A673 (cell line): ENCODE measurements at regions not wholly inside any gene's neighbourhood (a gene's known extent, or its start where the extent isn't known, plus 50 kb on each side); places are given as distances from the start of the nearest gene placed in this dataset.

ENCODE experiments used
- BruUV-seq: library from RNA; stranded (reverse); fragments of 400-500 nt; replicated peaks from 2 replicates; lab custom pipeline; 2021; lab: Mats Ljungman, UMichigan
- CTCF ChIA-PET: fragments of 300-600 bp; sonication (Branson Sonifier 250); formaldehyde crosslinking; loops from one replicate; lab custom pipeline; 2022; ENCODE audit warnings: antibody characterized with exemption; lab: Charles Lee
- POLR2A ChIA-PET: fragments of 300-600 bp; sonication (Branson Sonifier 250); formaldehyde crosslinking; loops from one replicate; lab custom pipeline; 2022; ENCODE audit warnings: antibody characterized with exemption; ENCODE audit not compliant: low non-redundant PET; lab: Charles Lee
- DNase-seq: peaks from one replicate; pipeline ENCODE4 v3.0.0-alpha.2; 2015; ENCODE audit warnings: low spot score
- H3K27ac ChIP-seq: fragments of 200-600 bp; sonication (generic); 2 replicates; pipeline ENCODE4 v1.5.1; 2016; ENCODE audit warnings: mixed run types, low read depth, mild to moderate bottlenecking, mixed read lengths, antibody characterized with exemption, low read length; ENCODE audit not compliant: poor library complexity, severe bottlenecking
- H3K27me3 ChIP-seq: fragments of 200-600 bp; sonication (generic); replicated peaks from 2 replicates; pipeline ENCODE4 v1.6.1; 2017; ENCODE audit warnings: mixed run types, low read depth, mild to moderate bottlenecking, mixed read lengths, antibody characterized with exemption, low read length; ENCODE audit not compliant: insufficient read depth, poor library complexity
- H3K36me3 ChIP-seq: fragments of 200-600 bp; sonication (generic); 2 replicates; pipeline ENCODE4 v1.6.1; 2016; ENCODE audit warnings: mixed run types, mild to moderate bottlenecking, mixed read lengths, antibody characterized with exemption, low read length; ENCODE audit not compliant: insufficient read depth, poor library complexity, severe bottlenecking
- H3K4me1 ChIP-seq: fragments of 200-600 bp; sonication (generic); 2 replicates; pipeline ENCODE4 v1.6.1; 2017; ENCODE audit warnings: mixed run types, mild to moderate bottlenecking, mixed read lengths, antibody characterized with exemption, low read length; ENCODE audit not compliant: insufficient read depth, poor library complexity, severe bottlenecking
- H3K4me3 ChIP-seq: fragments of 200-600 bp; sonication (generic); 2 replicates; pipeline ENCODE4 v1.5.1; 2016; ENCODE audit warnings: low read depth, mixed run types, mild to moderate bottlenecking, mixed read lengths, low read length; ENCODE audit not compliant: poor library complexity, severe bottlenecking
- H3K9me3 ChIP-seq: fragments of 200-600 bp; sonication (generic); 2 replicates; pipeline ENCODE4 v1.6.1; 2016; ENCODE audit warnings: mixed run types, low read depth, mild to moderate bottlenecking, mixed read lengths, antibody characterized with exemption, low read length; ENCODE audit not compliant: poor library complexity, severe bottlenecking
- CTCF ChIP-seq: fragments of 300-800, 200-600 bp; sonication (generic); conservative IDR thresholded peaks from 2 replicates; pipeline ENCODE4 v1.5.1; 2017; ENCODE audit warnings: low read depth, mild to moderate bottlenecking, antibody characterized with exemption, low read length, moderate library complexity, mixed read lengths
- EZH2 ChIP-seq: fragments of 200-600 bp; sonication (generic); IDR thresholded peaks from 2 replicates; pipeline ENCODE4 v1.6.1; 2017; ENCODE audit warnings: borderline replicate concordance, low read depth, mild to moderate bottlenecking, mixed read lengths, antibody characterized with exemption, low read length; ENCODE audit not compliant: poor library complexity, severe bottlenecking
- intact Hi-C: fragments of 100-400 bp; cut with micrococcal nuclease; formaldehyde crosslinking; loops from one replicate; pipeline ENCODE4 v1.10.0; 2022; ENCODE audit not compliant: unreplicated experiment

- H3K4me3 ChIP-seq: no peak overlapping the region
- no peaks in the 10 kb centered on the region for H3K36me3 ChIP-seq
- no peak overlapping the region for H3K27ac ChIP-seq
- no peak for DNase-seq
- no peaks in the 10 kb centered on the region for H3K27me3 ChIP-seq
- H3K9me3 ChIP-seq: no peaks in the 10 kb centered on the region
- POLR2A ChIA-PET: no interaction called here
- CTCF ChIA-PET: no interaction called here
- intact Hi-C loops: no loop called here
- peaks cover 25% of the 10 kb centered on the region for H3K4me1 ChIP-seq
- TF ChIP-seq EZH2: no peak
- no peak for TF ChIP-seq CTCF
- no TSS peak for BruUV-seq
Observed at GRCh38 chr12:24062642-24063245, 113.3 kb upstream of the SOX5 start.

- no peak for DNase-seq
- no peak overlapping the region for H3K4me3 ChIP-seq
- no peaks in the 10 kb centered on the region for H3K9me3 ChIP-seq
- CTCF ChIA-PET: no interaction called here
- H3K27me3 ChIP-seq: no peaks in the 10 kb centered on the region
- TF ChIP-seq EZH2 (no peak), CTCF (no peak)
- POLR2A ChIA-PET: no interaction called here
- H3K4me1 ChIP-seq: peaks cover 21% of the 10 kb centered on the region
- H3K36me3 ChIP-seq: no peaks in the 10 kb centered on the region
- BruUV-seq: no TSS peak
- intact Hi-C loops: no loop called here
- no peak overlapping the region for H3K27ac ChIP-seq
Observed at GRCh38 chr12:24060089-24060488, 110.6 kb upstream of the SOX5 start.

- ChIA-PET POLR2A (no interaction called here), CTCF (no interaction called here)
- no peaks in the 10 kb centered on the region for H3K9me3 ChIP-seq
Observed at GRCh38 chr12:24057920-24058476, 108.5 kb upstream of the SOX5 start.

More at GRCh38 chr12:24057920-24058476, 108.5 kb upstream of the SOX5 start:
- TF ChIP-seq CTCF: no peak
- TF ChIP-seq EZH2: no peak
- H3K4me1 ChIP-seq: peaks cover 11% of the 10 kb centered on the region
- DNase-seq: no peak
- no peak overlapping the region for H3K4me3 ChIP-seq
- H3K27ac ChIP-seq: no peak overlapping the region
- no peaks in the 10 kb centered on the region for H3K27me3 ChIP-seq
- H3K36me3 ChIP-seq: no peaks in the 10 kb centered on the region
- no TSS peak for BruUV-seq
- intact Hi-C loops: no loop called here
